ENCODE measurements at regions not wholly inside any gene's neighbourhood (a gene's known extent, or its start where the extent isn't known, plus 50 kb on each side); places are given as distances from the start of the nearest gene placed in this dataset.

DNA sequence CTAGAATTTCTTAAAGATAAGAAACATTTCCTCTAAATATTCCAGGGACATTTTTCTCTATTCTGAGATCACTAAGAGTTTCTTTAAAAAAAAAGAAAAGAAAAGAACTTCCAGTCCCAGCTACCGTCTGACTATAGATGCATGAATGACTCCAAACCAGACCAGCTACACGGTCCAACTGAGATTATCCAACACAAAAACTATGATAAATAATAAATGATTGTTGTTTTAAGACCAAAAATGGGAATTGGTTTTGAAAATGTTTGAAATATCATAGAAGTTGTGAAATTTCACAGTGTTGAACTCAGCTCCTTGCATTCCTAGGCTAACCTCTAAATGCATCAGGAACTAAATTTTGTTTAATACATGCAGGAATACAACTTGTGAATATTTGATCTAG, 1619.6 kb upstream of the LRRTM3 start:
- POLR2A ChIA-PET (ENCODE audit: low non-redundant PET), result no interaction called here
- CTCF ChIA-PET, result no interaction called here
- H3K27me3 ChIP-seq (replicated peaks; ENCODE audit: insufficient read depth, low read depth, low read length, poor library complexity), result no peaks in the 10 kb centered on the region
- no peaks in the 10 kb centered on the region for H3K36me3 ChIP-seq (ENCODE audit: insufficient read depth, low read length, poor library complexity, severe bottlenecking)
- no TSS peak for BruUV-seq (replicated peaks)
- no peak overlapping the region for H3K4me3 ChIP-seq (ENCODE audit: low read depth, low read length, poor library complexity, severe bottlenecking)
- H3K9me3 ChIP-seq (ENCODE audit: low read depth, low read length, poor library complexity, severe bottlenecking), result no peaks in the 10 kb centered on the region
- no peak for TF ChIP-seq CTCF (conservative IDR thresholded peaks at IDR 0.05; ENCODE audit: low read depth, low read length)
- TF ChIP-seq EZH2 (IDR thresholded peaks at IDR 0.05; ENCODE audit: borderline replicate concordance, low read depth, low read length, poor library complexity, severe bottlenecking), result no peak
- DNase-seq (ENCODE audit: low spot score), result no peak
- H3K27ac ChIP-seq (ENCODE audit: low read depth, low read length, poor library complexity, severe bottlenecking), result no peak overlapping the region
- H3K4me1 ChIP-seq (ENCODE audit: insufficient read depth, low read length, poor library complexity, severe bottlenecking), result no peaks in the 10 kb centered on the region
- intact Hi-C loops (cut with micrococcal nuclease; ENCODE audit: unreplicated experiment), result no loop called here

GRCh38 chr10:65312876-65313275, 1613.0 kb upstream of the LRRTM3 start:
- Histone ChIP-seq H3K4me1 (ENCODE audit: insufficient read depth, low read length, poor library complexity, severe bottlenecking) (no peaks in the 10 kb centered on the region), H3K4me3 (ENCODE audit: low read depth, low read length, poor library complexity, severe bottlenecking) (no peak overlapping the region), H3K36me3 (ENCODE audit: insufficient read depth, low read length, poor library complexity, severe bottlenecking) (no peaks in the 10 kb centered on the region), H3K27ac (ENCODE audit: low read depth, low read length, poor library complexity, severe bottlenecking) (no peak overlapping the region), H3K9me3 (ENCODE audit: low read depth, low read length, poor library complexity, severe bottlenecking) (no peaks in the 10 kb centered on the region), H3K27me3 (replicated peaks; ENCODE audit: insufficient read depth, low read depth, low read length, poor library complexity) (no peaks in the 10 kb centered on the region)
- intact Hi-C loops (cut with micrococcal nuclease; ENCODE audit: unreplicated experiment), result no loop called here
- DNase-seq (ENCODE audit: low spot score), result peak; percentile 0
- CTCF ChIA-PET, result no interaction called here
- no TSS peak for BruUV-seq (replicated peaks)
- no peak for TF ChIP-seq EZH2 (IDR thresholded peaks at IDR 0.05; ENCODE audit: borderline replicate concordance, low read depth, low read length, poor library complexity, severe bottlenecking)
- TF ChIP-seq CTCF (conservative IDR thresholded peaks at IDR 0.05; ENCODE audit: low read depth, low read length), result no peak
- POLR2A ChIA-PET (ENCODE audit: low non-redundant PET), result no interaction called here

GRCh38 chr10:65313406-65313805, 1612.4 kb upstream of the LRRTM3 start:
- Histone ChIP-seq H3K4me1 (ENCODE audit: insufficient read depth, low read length, poor library complexity, severe bottlenecking) (no peaks in the 10 kb centered on the region), H3K27ac (ENCODE audit: low read depth, low read length, poor library complexity, severe bottlenecking) (no peak overlapping the region), H3K36me3 (ENCODE audit: insufficient read depth, low read length, poor library complexity, severe bottlenecking) (no peaks in the 10 kb centered on the region), H3K9me3 (ENCODE audit: low read depth, low read length, poor library complexity, severe bottlenecking) (no peaks in the 10 kb centered on the region), H3K4me3 (ENCODE audit: low read depth, low read length, poor library complexity, severe bottlenecking) (no peak overlapping the region), H3K27me3 (replicated peaks; ENCODE audit: insufficient read depth, low read depth, low read length, poor library complexity) (no peaks in the 10 kb centered on the region)
- TF ChIP-seq CTCF (conservative IDR thresholded peaks at IDR 0.05; ENCODE audit: low read depth, low read length), result no peak
- TF ChIP-seq EZH2 (IDR thresholded peaks at IDR 0.05; ENCODE audit: borderline replicate concordance, low read depth, low read length, poor library complexity, severe bottlenecking), result no peak
- intact Hi-C loops (cut with micrococcal nuclease; ENCODE audit: unreplicated experiment), result no loop called here
- no peak for DNase-seq (ENCODE audit: low spot score)
- ChIA-PET POLR2A (ENCODE audit: low non-redundant PET) (no interaction called here), CTCF (no interaction called here)
- BruUV-seq (replicated peaks), result no TSS peak

Measured in A673 (cell line).